ENCODE measurements at regions not wholly inside any gene's neighbourhood (a gene's known extent, or its start where the extent isn't known, plus 50 kb on each side); places are given as distances from the start of the nearest gene placed in this dataset.

DNA sequence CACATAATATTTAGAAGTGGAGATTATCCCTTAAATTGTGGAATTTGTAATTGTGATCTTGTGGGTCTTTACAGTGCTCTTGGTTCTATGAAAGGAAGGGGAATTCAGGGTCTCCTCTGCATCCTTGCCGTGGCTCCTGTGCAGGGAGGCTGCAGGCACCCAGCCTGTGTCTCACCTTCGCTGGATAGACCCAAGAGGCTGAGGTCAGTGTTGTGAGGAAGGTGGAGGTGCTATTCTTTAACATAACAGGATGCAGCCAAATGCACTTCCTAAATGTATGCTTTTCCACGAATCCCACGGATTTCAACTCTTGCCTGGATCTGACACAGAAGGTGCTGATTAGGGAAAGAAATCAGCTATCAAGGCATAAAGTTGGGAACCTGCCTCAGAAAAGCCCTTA, 69.5 kb downstream of the TMEM18 start:
- ChIA-PET CTCF (no interaction called here), POLR2A (ENCODE audit: low non-redundant PET) (no interaction called here)
- DNase-seq (ENCODE audit: low spot score): no peak
- TF ChIP-seq CTCF (conservative IDR thresholded peaks at IDR 0.05; ENCODE audit: low read depth): no peak
- H3K27ac ChIP-seq: no peak overlapping the region

- TF ChIP-seq CTCF (conservative IDR thresholded peaks at IDR 0.05; ENCODE audit: low read depth): no peak
- H3K27ac ChIP-seq: no peak overlapping the region
- DNase-seq (ENCODE audit: low spot score): no peak
- ChIA-PET CTCF (no interaction called here), POLR2A (ENCODE audit: low non-redundant PET) (no interaction called here)
Measured at GRCh38 chr2:607172-607571, 70.0 kb downstream of the TMEM18 start.

GRCh38 chr2:605674-606608, 71.3 kb downstream of the TMEM18 start:
- POLR2A ChIA-PET (ENCODE audit: low non-redundant PET): no interaction called here
- TF ChIP-seq CTCF (conservative IDR thresholded peaks at IDR 0.05; ENCODE audit: low read depth): no peak
- DNase-seq (ENCODE audit: low spot score): no peak
- H3K27ac ChIP-seq: no peak overlapping the region
- CTCF ChIA-PET: no interaction called here

DNA sequence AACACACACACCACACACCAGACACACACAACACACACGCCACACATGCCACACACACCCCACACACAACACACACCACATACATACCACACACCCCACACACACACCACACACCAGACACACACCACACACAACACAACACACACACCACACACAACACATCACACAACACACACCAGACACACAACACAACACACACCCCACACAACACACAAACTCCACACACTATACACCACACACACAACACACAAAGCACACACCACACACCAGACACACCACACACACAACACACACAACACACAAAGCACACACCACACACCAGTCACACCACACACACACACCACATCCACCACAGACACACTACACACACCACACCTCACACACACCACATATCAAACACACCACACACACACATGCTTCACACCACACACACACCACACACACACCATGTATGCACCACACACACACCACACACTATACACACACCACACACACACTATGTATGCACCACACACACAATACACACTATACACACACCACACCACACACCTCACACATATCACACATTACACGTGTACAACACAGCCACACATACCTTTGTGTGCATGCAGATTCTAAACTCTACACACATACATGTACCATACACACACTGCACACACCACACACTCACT, 72.2 kb downstream of the TMEM18 start:
- CTCF ChIA-PET: no interaction called here
- POLR2A ChIA-PET (ENCODE audit: low non-redundant PET): no interaction called here

DNA sequence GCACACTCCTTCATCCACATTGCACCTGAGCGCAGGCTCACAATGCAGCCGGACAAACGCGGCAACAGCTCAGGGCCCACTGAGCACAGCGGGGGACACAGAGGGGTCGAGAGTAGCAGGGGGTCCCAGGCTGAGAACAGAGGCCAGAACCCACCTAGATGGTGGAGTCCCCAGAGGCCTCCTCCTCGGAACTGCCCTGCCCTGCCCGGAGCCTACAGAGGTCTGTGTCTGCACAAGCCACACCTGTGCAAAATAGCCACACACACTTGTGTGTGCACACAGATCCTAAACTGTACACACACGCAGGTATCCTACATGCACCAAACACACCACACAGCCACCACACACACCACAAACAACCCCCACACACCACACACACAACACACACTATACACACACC, 72.8 kb downstream of the TMEM18 start:
- H3K27ac ChIP-seq: no peak overlapping the region
- ChIA-PET POLR2A (ENCODE audit: low non-redundant PET) (no interaction called here), CTCF (no interaction called here)
- no peak for TF ChIP-seq CTCF (conservative IDR thresholded peaks at IDR 0.05; ENCODE audit: low read depth)
- DNase-seq (ENCODE audit: low spot score): no peak

More for the DNA sequence above, 72.2 kb downstream of the TMEM18 start:
- H3K27ac ChIP-seq: no peak overlapping the region
- DNase-seq (ENCODE audit: low spot score): no peak
- no peak for TF ChIP-seq CTCF (conservative IDR thresholded peaks at IDR 0.05; ENCODE audit: low read depth)

DNA sequence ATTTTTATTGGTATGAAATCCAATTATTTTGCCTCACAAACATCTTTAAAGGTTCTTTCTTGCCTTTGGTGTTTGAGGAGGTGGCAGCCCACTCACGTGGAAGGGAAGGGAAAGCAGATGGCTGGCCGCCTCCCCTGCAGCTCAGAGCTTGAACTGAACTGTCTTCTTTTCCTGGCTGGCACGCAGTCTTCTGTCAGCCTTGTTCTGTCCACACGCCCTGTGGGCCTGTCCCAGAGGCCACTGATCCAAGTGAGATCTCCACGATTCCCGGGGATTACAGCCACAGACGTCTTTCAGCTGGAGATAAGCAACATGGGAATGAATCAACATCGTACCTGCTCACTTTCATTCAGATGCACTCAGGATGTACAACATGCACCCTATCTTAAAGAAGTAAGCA, 73.3 kb downstream of the TMEM18 start:
- POLR2A ChIA-PET (ENCODE audit: low non-redundant PET): no interaction called here

More for the DNA sequence above, 73.3 kb downstream of the TMEM18 start:
- no peak for TF ChIP-seq CTCF (conservative IDR thresholded peaks at IDR 0.05; ENCODE audit: low read depth)
- H3K27ac ChIP-seq: no peak overlapping the region
- CTCF ChIA-PET: no interaction called here
- no peak for DNase-seq (ENCODE audit: low spot score)
